HFFc6 (cell line): ENCODE measurements at regions not wholly inside any gene's neighbourhood (a gene's known extent, or its start where the extent isn't known, plus 50 kb on each side); places are given as distances from the start of the nearest gene placed in this dataset.

Experiments used
- DNase-seq: peaks from one replicate; pipeline ENCODE4 v3.0.0-alpha.2; 2018
- H3K27ac Mint-ChIP-seq: 2 replicates; pipeline ENCODE4 v1.8.0; 2020; ENCODE audit warnings: mild to moderate bottlenecking, mixed read lengths
- H3K27me3 Mint-ChIP-seq: 2 replicates; pipeline ENCODE4 v1.8.0; 2021; ENCODE audit warnings: mild to moderate bottlenecking, moderate library complexity, mixed read lengths; ENCODE audit not compliant: insufficient read depth
- H3K36me3 Mint-ChIP-seq: 2 replicates; pipeline ENCODE4 v1.8.0; 2021; ENCODE audit warnings: low read depth, mixed read lengths
- H3K4me1 Mint-ChIP-seq: 2 replicates; pipeline ENCODE4 v1.8.0; 2020; ENCODE audit warnings: low read depth, mixed read lengths
- H3K4me3 Mint-ChIP-seq: 2 replicates; pipeline ENCODE4 v1.8.0; 2020; ENCODE audit warnings: mild to moderate bottlenecking, moderate library complexity, mixed read lengths
- H3K9me3 Mint-ChIP-seq: 2 replicates; pipeline ENCODE4 v1.8.0; 2020; ENCODE audit warnings: mild to moderate bottlenecking, mixed read lengths
- TF ChIP-seq, protein P1 (sequence below): fragments of 200-600 bp; sonication (generic); IDR thresholded peaks from 2 replicates; pipeline ENCODE4 v1.5.0; 2021; ENCODE audit warnings: antibody characterized with exemption, mild to moderate bottlenecking

DNA sequence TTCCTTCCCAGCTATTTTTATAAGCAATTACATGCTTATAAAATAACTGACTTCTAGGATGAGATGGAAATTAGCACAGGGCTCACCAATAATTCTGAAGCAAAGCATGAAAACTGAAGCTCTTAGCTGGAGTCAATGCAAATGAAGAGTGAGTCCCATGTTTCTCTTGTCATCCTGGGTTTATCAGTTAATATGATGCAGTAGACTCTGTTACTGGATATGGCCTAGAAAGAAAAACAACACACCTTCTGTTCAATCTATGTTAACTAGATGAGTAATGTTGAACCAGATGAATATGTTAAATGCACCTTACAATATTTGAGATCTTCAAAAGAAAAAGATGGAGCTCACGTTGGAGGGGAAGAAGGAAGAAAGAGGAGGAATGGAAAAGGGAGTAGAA, 229.4 kb downstream of the DUSP6 start:
- H3K9me3 Mint-ChIP-seq: no peaks in the 10 kb centered on the region
- no peaks in the 10 kb centered on the region for H3K36me3 Mint-ChIP-seq
- no peak overlapping the region for H3K4me3 Mint-ChIP-seq
- peaks cover 12% of the 10 kb centered on the region for H3K4me1 Mint-ChIP-seq
- no peak overlapping the region for H3K27ac Mint-ChIP-seq
- TF ChIP-seq, protein P1, sequence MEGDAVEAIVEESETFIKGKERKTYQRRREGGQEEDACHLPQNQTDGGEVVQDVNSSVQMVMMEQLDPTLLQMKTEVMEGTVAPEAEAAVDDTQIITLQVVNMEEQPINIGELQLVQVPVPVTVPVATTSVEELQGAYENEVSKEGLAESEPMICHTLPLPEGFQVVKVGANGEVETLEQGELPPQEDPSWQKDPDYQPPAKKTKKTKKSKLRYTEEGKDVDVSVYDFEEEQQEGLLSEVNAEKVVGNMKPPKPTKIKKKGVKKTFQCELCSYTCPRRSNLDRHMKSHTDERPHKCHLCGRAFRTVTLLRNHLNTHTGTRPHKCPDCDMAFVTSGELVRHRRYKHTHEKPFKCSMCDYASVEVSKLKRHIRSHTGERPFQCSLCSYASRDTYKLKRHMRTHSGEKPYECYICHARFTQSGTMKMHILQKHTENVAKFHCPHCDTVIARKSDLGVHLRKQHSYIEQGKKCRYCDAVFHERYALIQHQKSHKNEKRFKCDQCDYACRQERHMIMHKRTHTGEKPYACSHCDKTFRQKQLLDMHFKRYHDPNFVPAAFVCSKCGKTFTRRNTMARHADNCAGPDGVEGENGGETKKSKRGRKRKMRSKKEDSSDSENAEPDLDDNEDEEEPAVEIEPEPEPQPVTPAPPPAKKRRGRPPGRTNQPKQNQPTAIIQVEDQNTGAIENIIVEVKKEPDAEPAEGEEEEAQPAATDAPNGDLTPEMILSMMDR: no peak
- no peak for DNase-seq
- H3K27me3 Mint-ChIP-seq: no peaks in the 10 kb centered on the region; the same call in 1 of the 2 replicates

DNA sequence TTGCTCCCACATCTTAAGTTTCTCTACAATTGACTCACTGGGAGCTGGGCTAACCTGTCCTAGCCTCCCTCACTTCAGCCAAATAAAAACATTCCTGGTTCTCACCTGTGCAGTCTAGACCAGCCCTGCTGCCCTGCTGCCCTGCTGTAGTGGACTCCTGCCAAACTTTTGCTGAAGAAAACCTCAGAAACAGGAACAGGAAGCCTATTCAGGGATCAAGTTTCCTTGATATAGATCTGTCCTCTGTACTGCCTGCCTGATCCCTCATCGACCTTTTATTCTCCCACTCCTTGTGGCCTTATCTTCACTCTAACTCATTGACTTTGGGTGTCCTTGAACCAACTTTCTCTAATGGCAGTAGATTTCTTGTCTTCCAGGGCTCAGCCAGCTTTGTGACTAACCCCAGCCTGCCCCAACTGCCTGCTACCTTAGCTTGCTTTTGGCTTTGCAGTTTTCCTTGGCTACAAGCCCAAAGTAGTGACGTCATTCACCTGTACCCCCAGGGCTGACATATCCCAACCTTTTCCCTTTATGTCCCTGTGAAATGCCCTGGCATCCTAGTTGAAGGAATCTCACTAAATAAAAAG, 234.8 kb downstream of the DUSP6 start:
- H3K27ac Mint-ChIP-seq: no peak overlapping the region
- TF ChIP-seq, protein P1: no peak
- peaks cover 8% of the 10 kb centered on the region for H3K4me1 Mint-ChIP-seq
- H3K4me3 Mint-ChIP-seq: no peak overlapping the region
- H3K9me3 Mint-ChIP-seq: no peaks in the 10 kb centered on the region
- no peaks in the 10 kb centered on the region for H3K27me3 Mint-ChIP-seq
- no peaks in the 10 kb centered on the region for H3K36me3 Mint-ChIP-seq
- DNase-seq: no peak

DNA sequence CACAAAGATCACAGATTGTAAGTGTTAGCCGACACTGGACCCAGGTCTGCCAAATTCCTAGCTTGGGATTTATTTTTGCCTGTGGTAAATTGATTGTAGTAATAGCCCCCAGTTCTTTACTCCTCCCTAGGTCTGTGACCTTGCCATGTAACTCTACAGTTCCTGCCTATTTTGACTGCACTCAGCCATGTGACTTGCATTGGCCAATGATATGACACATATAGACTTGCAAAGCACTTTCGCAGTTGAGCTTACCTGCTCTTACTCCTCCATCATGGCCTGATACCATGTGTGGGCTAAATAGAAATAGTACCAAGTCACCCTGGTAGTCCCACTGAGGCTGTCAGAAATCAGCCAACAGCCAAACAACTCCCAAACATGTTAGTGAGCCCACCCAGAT, 240.3 kb downstream of the DUSP6 start:
- no peaks in the 10 kb centered on the region for H3K36me3 Mint-ChIP-seq
- H3K27ac Mint-ChIP-seq: no peak overlapping the region
- TF ChIP-seq, protein P1: no peak
- no peaks in the 10 kb centered on the region for H3K9me3 Mint-ChIP-seq
- H3K27me3 Mint-ChIP-seq: no peaks in the 10 kb centered on the region
- H3K4me1 Mint-ChIP-seq: no peaks in the 10 kb centered on the region; the same call in 1 of the 2 replicates
- H3K4me3 Mint-ChIP-seq: no peak overlapping the region
- no peak for DNase-seq

DNA sequence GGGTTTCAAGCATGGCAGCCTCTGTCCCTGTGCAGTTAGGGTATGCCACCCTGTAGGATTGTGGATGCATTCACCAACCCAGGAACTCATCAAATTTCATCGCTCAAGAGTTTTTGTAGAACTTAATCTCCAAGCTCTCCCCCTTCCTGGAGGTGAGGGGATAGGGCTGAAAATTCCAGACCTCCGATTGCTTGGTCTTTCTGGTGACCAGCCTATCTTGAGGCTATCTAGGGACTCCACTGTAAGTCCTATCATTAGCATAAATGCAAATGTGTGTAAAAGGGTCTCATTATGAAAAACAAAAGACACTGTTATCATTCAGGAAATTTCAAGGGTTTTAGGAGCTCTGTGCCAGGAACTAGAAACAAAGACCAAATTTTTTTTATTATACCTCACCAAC, 244.0 kb downstream of the DUSP6 start:
- H3K36me3 Mint-ChIP-seq: no peaks in the 10 kb centered on the region
- no peaks in the 10 kb centered on the region for H3K4me1 Mint-ChIP-seq
- H3K27me3 Mint-ChIP-seq: no peaks in the 10 kb centered on the region
- H3K27ac Mint-ChIP-seq: no peak overlapping the region
- no peaks in the 10 kb centered on the region for H3K9me3 Mint-ChIP-seq
- TF ChIP-seq, protein P1: no peak
- H3K4me3 Mint-ChIP-seq: no peak overlapping the region
- DNase-seq: no peak

DNA sequence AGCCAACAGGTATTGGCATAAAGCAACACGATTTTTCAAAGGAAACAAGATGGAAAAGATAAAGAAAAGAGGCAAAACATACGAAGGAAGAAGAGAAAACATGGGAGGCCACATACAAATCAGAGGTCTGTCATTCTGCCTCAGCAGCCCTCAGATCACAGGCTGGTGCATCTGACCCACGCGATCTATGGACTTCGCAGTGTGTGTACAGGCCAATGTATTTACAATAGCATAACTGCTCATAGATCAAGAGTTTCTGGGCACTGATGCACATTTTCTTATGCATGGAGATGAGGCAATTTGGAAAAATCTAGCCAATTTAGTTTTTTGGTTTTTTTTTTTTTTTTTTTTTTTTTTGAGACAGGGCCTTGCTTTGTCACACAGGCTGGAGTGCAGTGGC, 245.4 kb downstream of the DUSP6 start:
- Mint-ChIP-seq H3K4me1 (no peaks in the 10 kb centered on the region), H3K27me3 (no peaks in the 10 kb centered on the region), H3K4me3 (no peak overlapping the region), H3K36me3 (no peaks in the 10 kb centered on the region), H3K27ac (no peak overlapping the region), H3K9me3 (no peaks in the 10 kb centered on the region)
- no peak for DNase-seq
- TF ChIP-seq, protein P1: no peak

DNA sequence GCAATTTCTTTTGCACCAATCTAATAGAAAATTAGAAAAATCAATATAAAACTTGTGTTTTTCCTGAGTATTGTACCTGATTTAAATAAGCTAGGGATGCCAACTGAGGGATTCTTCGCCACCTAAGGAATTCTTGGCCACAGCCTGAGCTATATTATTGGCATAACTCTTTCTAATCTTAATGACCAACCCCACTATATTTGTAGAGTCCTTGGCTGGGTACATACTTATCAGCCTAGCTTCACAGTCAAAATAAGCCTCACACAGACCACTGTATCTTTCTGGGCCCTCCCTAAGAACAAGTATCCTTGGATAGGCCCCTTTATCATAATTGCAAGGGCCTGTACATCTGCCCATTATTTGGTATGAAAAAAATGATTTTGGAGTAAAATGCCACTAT, 247.1 kb downstream of the DUSP6 start:
- Mint-ChIP-seq H3K27me3 (no peaks in the 10 kb centered on the region), H3K27ac (no peak overlapping the region), H3K36me3 (no peaks in the 10 kb centered on the region), H3K4me3 (no peak overlapping the region), H3K9me3 (no peaks in the 10 kb centered on the region), H3K4me1 (peaks cover 7% of the 10 kb centered on the region; the same call in 1 of the 2 replicates)
- no peak for DNase-seq
- TF ChIP-seq, protein P1: no peak
